ENCODE measurements at regions not wholly inside any gene's neighbourhood (a gene's known extent, or its start where the extent isn't known, plus 50 kb on each side); places are given as distances from the start of the nearest gene placed in this dataset.

GRCh38 chr2:51170273-51170672 is 138.3 kb upstream of the NRXN1 start:
- TF ChIP-seq POLR2A (IDR thresholded peaks at IDR 0.05) (no peak), CTCF (IDR thresholded peaks at IDR 0.05) (no peak)

Measured in lower leg skin (tissue), 3 donors.